GM12878 (cell line): ENCODE measurements at regions not wholly inside any gene's neighbourhood (a gene's known extent, or its start where the extent isn't known, plus 50 kb on each side); places are given as distances from the start of the nearest gene placed in this dataset.

Experiments
- ATAC-seq: fragments of 200-7000 bp; cut with Tn5 transposase; 3 replicates; pipeline ENCODE4 v1.9.1; 2020; ENCODE audit warnings: mild to moderate bottlenecking, moderate library complexity
- BruUV-seq: library from RNA; stranded (reverse); fragments of 400-500 nt; replicated peaks from 2 replicates; lab custom pipeline; 2021; lab: Mats Ljungman, UMichigan
- CTCF ChIA-PET: fragments of 300-600 bp; sonication (Branson Sonifier 250); formaldehyde crosslinking; extraction: SDS; loops from one replicate; lab custom pipeline; 2021; ENCODE audit warnings: inconsistent platforms; lab: Yijun Ruan, JAX
- POLR2A ChIA-PET: fragments of 350-600 bp; formaldehyde crosslinking; extraction: SDS; loops from one replicate; lab custom pipeline; 2021; ENCODE audit warnings: inconsistent platforms; lab: Charles Lee
- RAD21 ChIA-PET: fragments of 300-600 bp; sonication (Branson Sonifier 250); formaldehyde crosslinking; loops from one replicate; lab custom pipeline; 2023; ENCODE audit warnings: antibody characterized with exemption; ENCODE audit not compliant: unreplicated experiment; lab: Charles Lee
- SMC1A ChIA-PET: fragments of 300-600 bp; sonication (Branson Sonifier 250); formaldehyde crosslinking; loops from one replicate; lab custom pipeline; 2023; ENCODE audit not compliant: unreplicated experiment, uncharacterized antibody; lab: Charles Lee
- DNase-seq: peaks from one replicate; pipeline ENCODE4 v3.0.0-alpha.2; 2011; ENCODE audit warnings: low read depth, low spot score
- FAIRE-seq: peaks from 3 replicates; lab custom pipeline; 2011; peaks lifted over from hg19 to GRCh38; lab: Jason Lieb, UNC
- H2AFZ ChIP-seq: 2 replicates; pipeline ENCODE4 v1.6.0; 2011; ENCODE audit warnings: low read depth, low read length, control low read depth; ENCODE audit not compliant: control insufficient read depth
- H3K27ac ChIP-seq: 2 replicates; pipeline ENCODE4 v1.5.1; 2011; ENCODE audit warnings: control low read depth; ENCODE audit not compliant: control insufficient read depth, insufficient read depth
- H3K27me3 ChIP-seq, 2 experiments: replicated peaks in 1 of 2; 2 replicates each; pipeline versions ENCODE4 v1.6.0 to v1.6.1; 2011; ENCODE audit warnings: low read length in 1 of 2; ENCODE audit not compliant: control insufficient read depth in 2 of 2, insufficient read depth in 2 of 2
- H3K36me3 ChIP-seq, 2 experiments: 2 replicates each; pipeline ENCODE4 v1.5.1; 2011; ENCODE audit warnings: low read length in 1 of 2; ENCODE audit not compliant: control insufficient read depth in 2 of 2, insufficient read depth in 2 of 2
- H3K4me1 ChIP-seq: 2 replicates; pipeline ENCODE4 v1.6.1; 2011; ENCODE audit warnings: mild to moderate bottlenecking, low read length, moderate library complexity, mixed read lengths; ENCODE audit not compliant: control insufficient read depth, insufficient read depth
- H3K4me2 ChIP-seq: 2 replicates; pipeline ENCODE4 v1.6.0; 2011; ENCODE audit warnings: control low read depth; ENCODE audit not compliant: control insufficient read depth, insufficient read depth
- H3K4me3 ChIP-seq: fragments of 200-600 bp; sonication (generic); 2 replicates; pipeline ENCODE4 v1.5.1; 2016
- H3K79me2 ChIP-seq: 2 replicates; pipeline ENCODE4 v1.6.0; 2011; ENCODE audit warnings: low read length; ENCODE audit not compliant: control insufficient read depth, insufficient read depth
- H3K9ac ChIP-seq: 2 replicates; pipeline ENCODE4 v1.8.0; 2011; ENCODE audit warnings: low read length, control low read depth, mixed read lengths; ENCODE audit not compliant: control insufficient read depth, insufficient read depth
- H3K9me3 ChIP-seq: replicated peaks from 3 replicates; pipeline ENCODE4 v1.5.1; 2011; ENCODE audit warnings: mild to moderate bottlenecking, low read length; ENCODE audit not compliant: control insufficient read depth, insufficient read depth
- H4K20me1 ChIP-seq: 2 replicates; pipeline ENCODE4 v1.6.0; 2011; ENCODE audit not compliant: control insufficient read depth, insufficient read depth
- E4F1 ChIP-seq: fragments of 450-650 bp; IDR thresholded peaks from 2 replicates; pipeline ENCODE4 v1.6.1; 2018; ENCODE audit warnings: borderline replicate concordance, mild to moderate bottlenecking; ENCODE audit not compliant: partially characterized antibody
- JUND ChIP-seq: IDR thresholded peaks from 2 replicates; pipeline ENCODE4 v1.6.1; 2012; ENCODE audit warnings: low read depth, mild to moderate bottlenecking, low read length, improper control_type of control experiment, moderate library complexity
- KAT2A ChIP-seq: conservative IDR thresholded peaks from 2 replicates; pipeline ENCODE4 v1.6.1; 2011; ENCODE audit warnings: low read depth, low read length; ENCODE audit not compliant: control insufficient read depth
- MTA3 ChIP-seq: IDR thresholded peaks from 2 replicates; pipeline ENCODE4 v1.6.1; 2012; ENCODE audit warnings: low read length, inconsistent platforms, borderline replicate concordance
- RAD51 ChIP-seq: fragments of 450-650 bp; IDR thresholded peaks from 2 replicates; pipeline ENCODE4 v1.6.1; 2016; ENCODE audit warnings: moderate library complexity, mild to moderate bottlenecking, inconsistent platforms
- RBBP5 ChIP-seq: fragments of 200-600 bp; sonication (generic); conservative IDR thresholded peaks from 2 replicates; pipeline ENCODE4 v1.6.1; 2016
- SKIL ChIP-seq: fragments of 450-650 bp; IDR thresholded peaks from 2 replicates; pipeline ENCODE4 v1.6.1; 2017; ENCODE audit warnings: mild to moderate bottlenecking, low read depth, inconsistent platforms; ENCODE audit not compliant: poor library complexity, severe bottlenecking
- ZBTB4 ChIP-seq: fragments of 450-650 bp; formaldehyde crosslinking; IDR thresholded peaks from 2 replicates; pipeline ENCODE4 v1.4.0; 2022; ENCODE audit warnings: mild to moderate bottlenecking, moderate library complexity
- WGBS: methylation state at CpG from one replicate; pipeline ENCODE4 v1.1.6; 2016; ENCODE audit warnings: low lambda C conversion rate; ENCODE audit not compliant: insufficient replicate concordance, insufficient coverage; ENCODE audit errors: missing lambda C conversion rate; 5-methylcytosine and 5-hydroxymethylcytosine counted together
- in situ Hi-C: fragments of 300-500 bp; cut with MboI; formaldehyde crosslinking; loops from 9 replicates; pipeline ENCODE4 v1.14.3; 2018; ENCODE audit warnings: mixed read lengths
- intact Hi-C: fragments of 100-400 bp; cut with micrococcal nuclease; formaldehyde crosslinking; loops from one replicate; pipeline ENCODE4 v1.14.2; 2022; ENCODE audit not compliant: unreplicated experiment

- TF ChIP-seq SKIL, result no peak
- TF ChIP-seq MTA3, result no peak
These were observed 180.8 kb upstream of the IRX3 start (continued) for GRCh38 chr16:54467398-54467797.

- Histone ChIP-seq H3K9me3 (no peaks in the 10 kb centered on the region), H2AFZ (no peak overlapping the region), H3K27me3 (no peaks in the 10 kb centered on the region), H3K79me2 (no peaks in the 10 kb centered on the region), H3K4me3 (no peak overlapping the region), H3K9ac (no peak overlapping the region), H3K36me3 (no peaks in the 10 kb centered on the region), H4K20me1 (no peaks in the 10 kb centered on the region), H3K4me2 (no peak overlapping the region), H3K27ac (no peak overlapping the region), H3K4me1 (no peaks in the 10 kb centered on the region)
- ChIA-PET POLR2A (no interaction called here), SMC1A (no interaction called here), CTCF (no interaction called here), RAD21 (no interaction called here)
- DNase-seq, result no peak
- FAIRE-seq, result no peak
- WGBS, result 28% methylated on average over 3 of the region's 3 CpGs
- in situ Hi-C loops, result no loop called here
- no TSS peak for BruUV-seq
- TF ChIP-seq JUND, result no peak
- intact Hi-C loops, result no loop called here
- no peak for ATAC-seq
These were observed 179.6 kb upstream of the IRX3 start for GRCh38 chr16:54466233-54466632.

GRCh38 chr16:54465063-54465462 lies 178.5 kb upstream of the IRX3 start:
- H3K27ac ChIP-seq, result no peak overlapping the region
- no peaks in the 10 kb centered on the region for H4K20me1 ChIP-seq
- ATAC-seq (no peak), DNase-seq (no peak), FAIRE-seq (no peak)
- intact Hi-C loops, result no loop called here
- no peak overlapping the region for H3K4me3 ChIP-seq
- H3K4me1 ChIP-seq, result no peaks in the 10 kb centered on the region
- RAD21 ChIA-PET, result no interaction called here
- no peak overlapping the region for H3K4me2 ChIP-seq
- no TSS peak for BruUV-seq
- CTCF ChIA-PET, result no interaction called here
- no peaks in the 10 kb centered on the region for H3K36me3 ChIP-seq
- H3K9ac ChIP-seq, result no peak overlapping the region
- SMC1A ChIA-PET, result no interaction called here
- in situ Hi-C loops, result no loop called here
- no peaks in the 10 kb centered on the region for H3K9me3 ChIP-seq
- no peaks in the 10 kb centered on the region for H3K79me2 ChIP-seq
- no peak overlapping the region for H2AFZ ChIP-seq
- no peaks in the 10 kb centered on the region for H3K27me3 ChIP-seq
- WGBS, result 39% methylated on average over 4 of the region's 4 CpGs
- POLR2A ChIA-PET, result no interaction called here
- TF ChIP-seq RBBP5, result no peak
- TF ChIP-seq RAD51, result no peak
- no peak for TF ChIP-seq KAT2A
- TF ChIP-seq E4F1, result no peak
- TF ChIP-seq ZBTB4 (CRISPR knock-in tag), result no peak
